CD4-positive, alpha-beta T cell treated with Interleukin-10 for 1 hour (primary cell): ENCODE measurements at regions not wholly inside any gene's neighbourhood (a gene's known extent, or its start where the extent isn't known, plus 50 kb on each side); places are given as distances from the start of the nearest gene placed in this dataset.

Experiments
- DNase-seq: peaks from one replicate; pipeline ENCODE4 v3.0.0-alpha.2; 2020

- no peak for DNase-seq
These were observed 77.0 kb upstream of the POU3F1 start for GRCh38 chr1:38123356-38124135.

- DNase-seq: no peak
These were observed 74.7 kb upstream of the POU3F1 start for GRCh38 chr1:38121231-38121680.

GRCh38 chr1:38120552-38121230 is 74.1 kb upstream of the POU3F1 start:
- no peak for DNase-seq

GRCh38 chr1:38118976-38119375 is 72.4 kb upstream of the POU3F1 start:
- no peak for DNase-seq

GRCh38 chr1:38117444-38117887 is 70.9 kb upstream of the POU3F1 start:
- DNase-seq: no peak

GRCh38 chr1:38115682-38116202 is 69.1 kb upstream of the POU3F1 start:
- no peak for DNase-seq

GRCh38 chr1:38115226-38115625 is 68.6 kb upstream of the POU3F1 start:
- no peak for DNase-seq

GRCh38 chr1:38114241-38115026 is 67.8 kb upstream of the POU3F1 start:
- no peak for DNase-seq

GRCh38 chr1:38113159-38113666 is 66.6 kb upstream of the POU3F1 start:
- DNase-seq: no peak

- no peak for DNase-seq
These were observed 65.0 kb upstream of the POU3F1 start for GRCh38 chr1:38111589-38111988.

- no peak for DNase-seq
These were observed 58.7 kb upstream of the POU3F1 start for GRCh38 chr1:38105267-38105666.

- DNase-seq: no peak
These were observed 56.0 kb upstream of the POU3F1 start for GRCh38 chr1:38102636-38103035.

- no peak for DNase-seq
These were observed 54.6 kb upstream of the POU3F1 start for GRCh38 chr1:38101037-38101785.

- no peak for DNase-seq
These were observed 51.7 kb upstream of the POU3F1 start for GRCh38 chr1:38098101-38098847.

GRCh38 chr1:38097284-38097898 is 50.8 kb upstream of the POU3F1 start:
- DNase-seq: no peak
